Esophagus squamous epithelium (tissue), 5 donors: ENCODE measurements at regions not wholly inside any gene's neighbourhood (a gene's known extent, or its start where the extent isn't known, plus 50 kb on each side); places are given as distances from the start of the nearest gene placed in this dataset.
"Not testable (repeated sequence)": the region's sequence is repeated elsewhere in the genome, so short reads cannot be mapped to it uniquely, and the experiment has no call there.

Source experiments
- DNase-seq: peaks from one replicate; lab custom pipeline; 2025; lab: John Stamatoyannopoulos, UW
- H3K27ac ChIP-seq, 4 donors: fragments of 200-600 bp; sonication (generic); one replicate each; pipeline ENCODE4 v1.5.1; 2016 to 2019; ENCODE audit warnings: mild to moderate bottlenecking in 1 of 4
- H3K27me3 ChIP-seq, 4 donors: fragments of 200-600 bp; sonication (generic); 1 replicate in 3 of 4; 2 replicates in 1 of 4; pipeline versions ENCODE4 v1.5.1 to v1.6.0; 2017 to 2021; ENCODE audit warnings: antibody characterized with exemption in 1 of 4
- H3K36me3 ChIP-seq, 3 donors: fragments of 200-600 bp; sonication (generic); one replicate each; pipeline ENCODE4 v1.5.1; 2016 to 2019
- H3K4me1 ChIP-seq, 3 donors: fragments of 200-600 bp; sonication (generic); one replicate each; pipeline ENCODE4 v1.5.1; 2017 to 2019
- H3K4me3 ChIP-seq, 4 donors: fragments of 200-600 bp; sonication (generic); 1 replicate in 3 of 4; 2 replicates in 1 of 4; pipeline ENCODE4 v1.5.1; 2016 to 2019; ENCODE audit warnings: mild to moderate bottlenecking in 2 of 4, moderate library complexity in 1 of 4
- H3K9me3 ChIP-seq, 3 donors: fragments of 200-600 bp; sonication (generic); one replicate each; pipeline ENCODE4 v1.5.1; 2016 to 2019
- CTCF ChIP-seq, 6 experiments: fragments of 450-650 bp in 4 of 6; fragments of 200-600 bp in 2 of 6; sonication (generic) in 2 of 6; IDR thresholded peaks; one replicate each; pipeline ENCODE4 v1.5.1; 2016 to 2019; ENCODE audit warnings: antibody characterized with exemption in 6 of 6, mild to moderate bottlenecking in 4 of 6, moderate library complexity in 4 of 6
- POLR2A ChIP-seq, 4 donors: fragments of 450-650 bp; IDR thresholded peaks; one replicate each; pipeline ENCODE4 v1.6.1; 2017; ENCODE audit warnings: antibody characterized with exemption in 4 of 4, mild to moderate bottlenecking in 4 of 4, moderate library complexity in 3 of 4
- WGBS, 2 donors: methylation state at CpG; one replicate each; pipeline ENCODE4 v1.1.5; 2018; 5-methylcytosine and 5-hydroxymethylcytosine counted together
- intact Hi-C: fragments of 100-400 bp; cut with DNase I; formaldehyde crosslinking; loops from one replicate; pipeline ENCODE4 v1.15.0; 2022
- donor health status: DM: yes; HTN: yes; CAD: no.

- DNase-seq, intact Hi-C loops, H3K27ac ChIP-seq, H3K36me3 ChIP-seq, H3K9me3 ChIP-seq, H3K4me3 ChIP-seq: not testable (repeated sequence)
- 100% methylated on average over 1 of the region's 7 CpGs; no CpG with 5 or more reads in 1 of the 2 donors for WGBS, 2 donors
- peaks cover 0 to 22% (median 0%) of the 10 kb centered on the region in 4 donors for H3K27me3 ChIP-seq
- H3K4me1 ChIP-seq, result peaks cover 9 to 24% (median 19%) of the 10 kb centered on the region in 3 donors
These were observed 113.5 kb upstream of the FAM20C start for GRCh38 chr7:78862-79261.

GRCh38 chr7:79400-80055 lies 112.8 kb upstream of the FAM20C start:
- H3K36me3 ChIP-seq, intact Hi-C loops, H3K9me3 ChIP-seq, H3K4me3 ChIP-seq, DNase-seq, H3K27ac ChIP-seq: not testable (repeated sequence)
- H3K4me1 ChIP-seq, result peaks cover 9 to 31% (median 20%) of the 10 kb centered on the region in 3 donors
- 82 to 85% methylated on average over 4 to 7 of the region's 15 CpGs for WGBS, 2 donors
- peaks cover 0 to 29% (median 0%) of the 10 kb centered on the region in 4 donors for H3K27me3 ChIP-seq

GRCh38 chr7:80259-81067 lies 111.9 kb upstream of the FAM20C start:
- Histone ChIP-seq H3K4me3 (no peak overlapping the region), H3K27me3 (peaks cover 0 to 33% (median 0%) of the 10 kb centered on the region in 4 donors), H3K36me3 (no peaks in the 10 kb centered on the region), H3K27ac (no peak overlapping the region), H3K9me3 (no peaks in the 10 kb centered on the region), H3K4me1 (peaks cover 9 to 37% (median 21%) of the 10 kb centered on the region in 3 donors)
- TF ChIP-seq CTCF (IDR thresholded peaks at IDR 0.05), result no peak
- TF ChIP-seq POLR2A (IDR thresholded peaks at IDR 0.05), result no peak
- intact Hi-C loops, result no loop called here
- DNase-seq, result no peak
- WGBS, 2 donors, result 76 to 92% methylated on average over 13 to 16 of the region's 28 CpGs

- peaks cover 9 to 45% (median 26%) of the 10 kb centered on the region in 3 donors for H3K4me1 ChIP-seq
- H3K27me3 ChIP-seq, result peaks cover 0 to 41% (median 0%) of the 10 kb centered on the region in 4 donors
- no peaks in the 10 kb centered on the region for H3K9me3 ChIP-seq
- no peaks in the 10 kb centered on the region for H3K36me3 ChIP-seq
- TF ChIP-seq CTCF (IDR thresholded peaks at IDR 0.05) (no peak), POLR2A (IDR thresholded peaks at IDR 0.05) (no peak)
- H3K4me3 ChIP-seq, result no peak overlapping the region
- intact Hi-C loops, result no loop called here
- H3K27ac ChIP-seq, result no peak overlapping the region
- 75 to 82% methylated on average over 14 to 18 of the region's 23 CpGs for WGBS, 2 donors
- DNase-seq, result no peak
These were observed 111.1 kb upstream of the FAM20C start for GRCh38 chr7:81068-81925.

GRCh38 chr7:81926-82756 lies 110.2 kb upstream of the FAM20C start:
- intact Hi-C loops, result no loop called here
- no peaks in the 10 kb centered on the region for H3K9me3 ChIP-seq
- peaks cover 9 to 45% (median 26%) of the 10 kb centered on the region in 3 donors for H3K4me1 ChIP-seq
- H3K4me3 ChIP-seq, result peak overlapping the region; percentile 3 to 22 (median 7)
- H3K27me3 ChIP-seq, result peaks cover 0 to 49% (median 0%) of the 10 kb centered on the region in 4 donors
- 46 to 54% methylated on average over 7 to 11 of the region's 39 CpGs for WGBS, 2 donors
- H3K27ac ChIP-seq, result peak overlapping the region in 3 of 4 donors; percentile 49 to 61 (median 58)
- TF ChIP-seq CTCF (IDR thresholded peaks at IDR 0.05) (peak in 1 of 6 experiments; percentile 18), POLR2A (IDR thresholded peaks at IDR 0.05) (no peak)
- no peaks in the 10 kb centered on the region for H3K36me3 ChIP-seq
- DNase-seq, result no peak
